Ovary (tissue), 3 donors: ENCODE measurements at regions not wholly inside any gene's neighbourhood (a gene's known extent, or its start where the extent isn't known, plus 50 kb on each side); places are given as distances from the start of the nearest gene placed in this dataset.

ENCODE experiments used
- CTCF ChIP-seq, 3 donors: fragments of 450-650 bp in 2 of 3; fragments of 200-600 bp in 1 of 3; IDR thresholded peaks; one replicate each; pipeline versions ENCODE4 v1.5.1 to v1.8.0; 2016 to 2022; ENCODE audit warnings: antibody characterized with exemption in 3 of 3, mild to moderate bottlenecking in 1 of 3
- EP300 ChIP-seq: sonication (generic); formaldehyde crosslinking; IDR thresholded peaks from one replicate; pipeline ENCODE4 v1.6.1; 2017; ENCODE audit warnings: antibody characterized with exemption
- POLR2A ChIP-seq: fragments of 450-650 bp; IDR thresholded peaks from one replicate; pipeline ENCODE4 v1.6.1; 2017; ENCODE audit warnings: antibody characterized with exemption, mild to moderate bottlenecking, moderate library complexity
- donor health status: DM: no; HTN: no; CAD: no.

GRCh38 chr1:181181792-181182585, 93.5 kb downstream of the IER5 start:
- no peak for TF ChIP-seq CTCF (IDR thresholded peaks at IDR 0.05)
- TF ChIP-seq EP300: no peak
- TF ChIP-seq POLR2A: no peak
